K562 (cell line): ENCODE measurements at regions not wholly inside any gene's neighbourhood (a gene's known extent, or its start where the extent isn't known, plus 50 kb on each side); places are given as distances from the start of the nearest gene placed in this dataset.

Experiments
- CTCF ChIP-seq, 3 experiments: IDR thresholded peaks in 2 of 3; conservative IDR thresholded peaks in 1 of 3; 2 replicates each; pipeline ENCODE4 v1.5.1; 2011 to 2012; ENCODE audit warnings: low read length in 3 of 3, mild to moderate bottlenecking in 3 of 3, control low read depth in 2 of 3, improper control_type of control experiment in 1 of 3, inconsistent platforms in 1 of 3, low read depth in 1 of 3, mixed read lengths in 1 of 3, moderate library complexity in 1 of 3; ENCODE audit not compliant: insufficient read depth in 2 of 3
- GTF2F1 ChIP-seq: IDR thresholded peaks from 2 replicates; pipeline ENCODE4 v1.6.1; 2011; ENCODE audit warnings: low read depth, low read length, improper control_type of control experiment
- HLTF ChIP-seq: fragments of 450-650 bp; IDR thresholded peaks from 2 replicates; pipeline ENCODE4 v1.6.1; 2016
- JUNB ChIP-seq: fragments of 450-650 bp; formaldehyde crosslinking; conservative IDR thresholded peaks from 2 replicates; pipeline ENCODE4 v1.4.0; 2020; ENCODE audit warnings: mild to moderate bottlenecking
- MTA2 ChIP-seq: fragments of 450-650 bp; IDR thresholded peaks from 2 replicates; pipeline ENCODE4 v1.6.1; 2016; ENCODE audit warnings: low read depth
- RAD21 ChIP-seq, 2 experiments: fragments of 250-450 bp in 1 of 2; fragments of 450-650 bp in 1 of 2; sonication (Bioruptor Pico) in 1 of 2; formaldehyde crosslinking in 1 of 2; IDR thresholded peaks in 1 of 2; conservative IDR thresholded peaks in 1 of 2; 2 replicates each; pipeline versions ENCODE4 v1.4.0 to v1.8.0; 2020 to 2022; ENCODE audit warnings: mild to moderate bottlenecking in 2 of 2, moderate library complexity in 1 of 2
- SPI1 ChIP-seq: IDR thresholded peaks from 2 replicates; pipeline ENCODE4 v1.6.1; 2011; ENCODE audit warnings: low read depth, low read length, control low read depth, borderline replicate concordance
- SRSF9 ChIP-seq: fragments of 200-400 bp; formaldehyde crosslinking; IDR thresholded peaks from 2 replicates; pipeline ENCODE4 v1.6.1; 2017; ENCODE audit warnings: low read depth, low read length, borderline replicate concordance
- TARDBP ChIP-seq: fragments of 450-650 bp; IDR thresholded peaks from 2 replicates; pipeline ENCODE4 v1.6.1; 2016
- ZFX ChIP-seq: sonication (generic); formaldehyde crosslinking; IDR thresholded peaks from 2 replicates; pipeline ENCODE4 v1.8.0; 2022; ENCODE audit warnings: mild to moderate bottlenecking, missing genetic modification reagents, moderate library complexity

DNA sequence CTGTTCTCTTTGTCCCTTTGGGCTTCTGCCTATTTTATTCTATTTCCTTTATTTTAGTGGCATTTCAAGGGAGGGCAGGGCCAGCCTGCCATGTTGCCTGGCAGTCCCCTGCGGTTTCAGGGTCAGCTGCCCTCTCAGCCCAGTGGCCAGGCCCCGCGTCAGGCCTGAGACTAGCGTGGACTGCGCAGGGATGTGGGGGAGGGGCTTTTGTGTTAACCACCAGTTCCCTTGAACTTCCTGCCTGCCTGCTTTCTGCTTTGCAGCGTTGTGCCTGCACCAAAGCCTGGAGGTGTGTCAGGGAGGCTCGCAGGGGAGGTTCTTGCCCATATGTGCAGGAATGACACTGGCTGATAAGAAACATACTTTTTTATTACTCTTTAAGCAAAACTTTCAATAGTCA, 157.6 kb downstream of the SLC35B3 start:
- no peak for TF ChIP-seq CTCF (IDR thresholded peaks at IDR 0.05 in 2 of 3, conservative IDR thresholded peaks at IDR 0.05 in 1 of 3; ENCODE audit: insufficient read depth in 2 of 3, low read depth in 1 of 3, low read length in 3 of 3)
- no peak for TF ChIP-seq GTF2F1
- no peak for TF ChIP-seq RAD21 (CRISPR knock-in tag; conservative IDR thresholded peaks at IDR 0.05 in 1 of 2, IDR thresholded peaks at IDR 0.05 in 1 of 2)
- TF ChIP-seq HLTF = no peak
- no peak for TF ChIP-seq SPI1
- no peak for TF ChIP-seq MTA2
- no peak for TF ChIP-seq TARDBP
- no peak for TF ChIP-seq ZFX (CRISPR knock-in tag)
- no peak for TF ChIP-seq SRSF9
- no peak for TF ChIP-seq JUNB (CRISPR knock-in tag)
